Chondrocyte (in vitro differentiated cells): ENCODE measurements at regions not wholly inside any gene's neighbourhood (a gene's known extent, or its start where the extent isn't known, plus 50 kb on each side); places are given as distances from the start of the nearest gene placed in this dataset.

ENCODE experiments used
- DNase-seq: peaks from one replicate; pipeline ENCODE4 v3.0.0; 2021; ENCODE audit warnings: mixed read lengths, low spot score
- H3K27ac Mint-ChIP-seq: one replicate; pipeline ENCODE4 v1.8.0; 2021; ENCODE audit warnings: mild to moderate bottlenecking, moderate library complexity, mixed read lengths; ENCODE audit not compliant: unreplicated experiment
- H3K27me3 Mint-ChIP-seq: 2 replicates; pipeline ENCODE4 v1.8.0; 2021; ENCODE audit warnings: low read depth, mixed read lengths
- H3K36me3 Mint-ChIP-seq: 2 replicates; pipeline ENCODE4 v1.8.0; 2021; ENCODE audit warnings: low read depth, mixed read lengths
- H3K4me1 Mint-ChIP-seq: 2 replicates; pipeline ENCODE4 v1.8.0; 2021; ENCODE audit warnings: low read depth, mild to moderate bottlenecking, mixed read lengths
- H3K4me3 Mint-ChIP-seq: one replicate; pipeline ENCODE4 v1.8.0; 2021; ENCODE audit warnings: mild to moderate bottlenecking, moderate library complexity, mixed read lengths; ENCODE audit not compliant: unreplicated experiment
- H3K9me3 Mint-ChIP-seq: 2 replicates; pipeline ENCODE4 v1.8.0; 2021; ENCODE audit warnings: low read depth, mixed read lengths
- CTCF ChIP-seq: fragments of 200-600 bp; sonication (generic); IDR thresholded peaks from 2 replicates; pipeline ENCODE4 v1.5.0; 2021; ENCODE audit warnings: antibody characterized with exemption, mild to moderate bottlenecking, moderate library complexity

GRCh38 chr6:110534731-110535492, 58.5 kb upstream of the SLC22A16 start:
- no peaks in the 10 kb centered on the region for H3K36me3 Mint-ChIP-seq
- peaks cover 43% of the 10 kb centered on the region for H3K4me1 Mint-ChIP-seq
- H3K27me3 Mint-ChIP-seq, result no peaks in the 10 kb centered on the region
- peaks cover 12% of the 10 kb centered on the region for H3K9me3 Mint-ChIP-seq
- H3K4me3 Mint-ChIP-seq, result no peak overlapping the region
- DNase-seq, result no peak
- peak overlapping the region; percentile 25 for H3K27ac Mint-ChIP-seq
- no peak for TF ChIP-seq CTCF

GRCh38 chr6:110532431-110532830, 56.0 kb upstream of the SLC22A16 start:
- no peaks in the 10 kb centered on the region for H3K27me3 Mint-ChIP-seq
- peaks cover 59% of the 10 kb centered on the region for H3K4me1 Mint-ChIP-seq
- no peak overlapping the region for H3K4me3 Mint-ChIP-seq
- no peak for DNase-seq
- no peak for TF ChIP-seq CTCF
- no peaks in the 10 kb centered on the region for H3K36me3 Mint-ChIP-seq
- no peak overlapping the region for H3K27ac Mint-ChIP-seq
- H3K9me3 Mint-ChIP-seq, result peaks cover 7% of the 10 kb centered on the region

GRCh38 chr6:110530671-110531070, 54.3 kb upstream of the SLC22A16 start:
- DNase-seq, result no peak
- Mint-ChIP-seq H3K36me3 (no peaks in the 10 kb centered on the region), H3K9me3 (peaks cover 7% of the 10 kb centered on the region), H3K4me1 (peaks cover 47% of the 10 kb centered on the region), H3K4me3 (no peak overlapping the region), H3K27ac (peak overlapping the region; percentile 57), H3K27me3 (no peaks in the 10 kb centered on the region)
- TF ChIP-seq CTCF, result no peak

- DNase-seq, result no peak
- TF ChIP-seq CTCF, result no peak
- Mint-ChIP-seq H3K4me3 (no peak overlapping the region), H3K27ac (peak overlapping the region; percentile 69), H3K36me3 (no peaks in the 10 kb centered on the region), H3K4me1 (peaks cover 43% of the 10 kb centered on the region), H3K9me3 (peaks cover 3% of the 10 kb centered on the region), H3K27me3 (no peaks in the 10 kb centered on the region)
Measured at GRCh38 chr6:110529907-110530306, 53.5 kb upstream of the SLC22A16 start.

- peaks cover 39% of the 10 kb centered on the region for H3K4me1 Mint-ChIP-seq
- H3K9me3 Mint-ChIP-seq, result no peaks in the 10 kb centered on the region
- TF ChIP-seq CTCF, result no peak
- H3K4me3 Mint-ChIP-seq, result no peak overlapping the region
- no peak for DNase-seq
- no peaks in the 10 kb centered on the region for H3K36me3 Mint-ChIP-seq
- peak overlapping the region; percentile 69 for H3K27ac Mint-ChIP-seq
- H3K27me3 Mint-ChIP-seq, result no peaks in the 10 kb centered on the region
Measured at GRCh38 chr6:110529355-110529754, 52.9 kb upstream of the SLC22A16 start.
